HCT116 (cell line): ENCODE measurements at regions not wholly inside any gene's neighbourhood (a gene's known extent, or its start where the extent isn't known, plus 50 kb on each side); places are given as distances from the start of the nearest gene placed in this dataset.

ENCODE experiments used
- ATAC-seq: fragments of 200-7000 bp; cut with Tn5 transposase; 2 replicates; pipeline ENCODE4 v1.9.1; 2020; ENCODE audit warnings: mild to moderate bottlenecking, moderate library complexity
- BruUV-seq: library from RNA; stranded (reverse); fragments of 400-500 nt; replicated peaks from 2 replicates; lab custom pipeline; 2021; lab: Mats Ljungman, UMichigan
- CTCF ChIA-PET: fragments of 300-600 bp; sonication (Branson Sonifier 250); formaldehyde crosslinking; loops from one replicate; lab custom pipeline; 2021; ENCODE audit warnings: antibody characterized with exemption; lab: Charles Lee
- POLR2A ChIA-PET: fragments of 300-600, 350-600 bp; sonication (Branson Sonifier 250); formaldehyde crosslinking; loops from one replicate; lab custom pipeline; 2021; ENCODE audit warnings: antibody characterized with exemption; lab: Charles Lee
- RAD21 ChIA-PET, 2 experiments: fragments of 300-600 bp; sonication (Branson Sonifier 250); formaldehyde crosslinking; loops; one replicate each; lab custom pipeline; 2023; ENCODE audit warnings: low total read pairs in 2 of 2; ENCODE audit not compliant: uncharacterized antibody in 2 of 2, unreplicated experiment in 2 of 2, low non-redundant PET in 1 of 2; lab: Charles Lee
- DNase-seq: peaks from one replicate; pipeline ENCODE4 v3.0.0-alpha.2; 2010; ENCODE audit warnings: low read depth, low spot score
- H2AFZ ChIP-seq: fragments of 200-600 bp; shearing (Covaris generic), sonication (generic); 2 replicates; pipeline ENCODE4 v1.6.1; 2017; ENCODE audit warnings: low read depth, mixed run types, mixed read lengths, antibody characterized with exemption, low read length; ENCODE audit not compliant: poor library complexity, severe bottlenecking
- H3K27ac ChIP-seq: 2 replicates; pipeline ENCODE4 v1.5.1; 2012; ENCODE audit warnings: low read depth, low read length
- H3K27me3 ChIP-seq: fragments of 200-600 bp; sonication (generic); 2 replicates; pipeline ENCODE4 v1.6.1; 2016; ENCODE audit warnings: mixed run types, low read length, mixed read lengths; ENCODE audit not compliant: insufficient read depth
- H3K36me3 ChIP-seq, 2 experiments: fragments of 200-500 bp in 1 of 2; fragments of 200-600 bp in 1 of 2; sonication (Bioruptor generic) in 1 of 2; sonication (generic) in 1 of 2; 2 replicates each; pipeline versions ENCODE4 v1.5.1 to v1.6.1; 2014 to 2016; ENCODE audit warnings: low read length in 2 of 2, inconsistent platforms in 1 of 2, mixed read lengths in 1 of 2, mixed run types in 1 of 2; ENCODE audit not compliant: insufficient read depth in 2 of 2, control insufficient read depth in 1 of 2
- H3K4me1 ChIP-seq, 2 experiments: fragments of 200-600 bp in 1 of 2; sonication (generic) in 1 of 2; 2 replicates each; pipeline versions ENCODE4 v1.5.1 to v1.6.1; 2012 to 2017; ENCODE audit warnings: low read length in 2 of 2, inconsistent platforms in 1 of 2, mild to moderate bottlenecking in 1 of 2, mixed read lengths in 1 of 2, mixed run types in 1 of 2, moderate library complexity in 1 of 2; ENCODE audit not compliant: insufficient read depth in 2 of 2, control insufficient read depth in 1 of 2
- H3K4me2 ChIP-seq: fragments of 200-600 bp; sonication (generic); 2 replicates; pipeline ENCODE4 v1.6.1; 2017; ENCODE audit warnings: mixed run types, low read length, mixed read lengths
- H3K4me3 ChIP-seq, 2 experiments: fragments of 200-600 bp in 1 of 2; sonication (generic) in 1 of 2; replicated peaks in 1 of 2; 2 replicates each; pipeline ENCODE4 v1.5.1; 2011 to 2016; ENCODE audit warnings: low read length in 2 of 2, control low read depth in 1 of 2, low read depth in 1 of 2, mild to moderate bottlenecking in 1 of 2, mixed read lengths in 1 of 2, mixed run types in 1 of 2
- H3K79me2 ChIP-seq: fragments of 200-600 bp; sonication (generic); 2 replicates; pipeline ENCODE4 v1.6.1; 2017; ENCODE audit warnings: mild to moderate bottlenecking, mixed run types, low read length, moderate library complexity, mixed read lengths; ENCODE audit not compliant: insufficient read depth
- H3K9ac ChIP-seq: fragments of 200-600 bp; sonication (generic); 2 replicates; pipeline ENCODE4 v1.6.1; 2016; ENCODE audit warnings: low read length, mixed read lengths
- H3K9me2 ChIP-seq: fragments of 200-600 bp; sonication (generic), shearing (Covaris generic); 2 replicates; pipeline ENCODE4 v1.6.1; 2017; ENCODE audit warnings: mixed run types, mild to moderate bottlenecking, moderate library complexity; ENCODE audit not compliant: insufficient read depth
- H3K9me3 ChIP-seq, 2 experiments: fragments of 200-500 bp in 1 of 2; fragments of 200-600 bp in 1 of 2; sonication (Bioruptor generic) in 1 of 2; sonication (generic) in 1 of 2; 2 replicates each; pipeline ENCODE4 v1.6.1; 2014 to 2017; ENCODE audit warnings: low read length in 2 of 2, mixed read lengths in 2 of 2, inconsistent platforms in 1 of 2, low read depth in 1 of 2, mild to moderate bottlenecking in 1 of 2, mixed run types in 1 of 2, moderate library complexity in 1 of 2; ENCODE audit not compliant: control insufficient read depth in 1 of 2, insufficient read depth in 1 of 2
- H4K20me1 ChIP-seq: fragments of 200-600 bp; sonication (generic), shearing (Covaris generic); 2 replicates; pipeline ENCODE4 v1.6.1; 2017; ENCODE audit warnings: mixed run types, mild to moderate bottlenecking, moderate library complexity; ENCODE audit not compliant: insufficient read depth
- EGR1 ChIP-seq: IDR thresholded peaks from 2 replicates; pipeline ENCODE4 v1.6.1; 2012; ENCODE audit warnings: low read depth
- ELF1 ChIP-seq: IDR thresholded peaks from 2 replicates; pipeline ENCODE4 v1.6.1; 2012; ENCODE audit warnings: low read depth, borderline replicate concordance
- EZH2 ChIP-seq: fragments of 200-600 bp; sonication (generic); IDR thresholded peaks from 2 replicates; pipeline ENCODE4 v1.6.1; 2017; ENCODE audit warnings: antibody characterized with exemption, mixed run types
- FOSL1 ChIP-seq: IDR thresholded peaks from 2 replicates; pipeline ENCODE4 v1.6.1; 2012; ENCODE audit warnings: low read depth
- JUND ChIP-seq: IDR thresholded peaks from 2 replicates; pipeline ENCODE4 v1.6.1; 2012
- RAD21 ChIP-seq: IDR thresholded peaks from 2 replicates; pipeline ENCODE4 v1.6.1; 2012; ENCODE audit warnings: low read depth, mild to moderate bottlenecking
- TCF7L2 ChIP-seq: IDR thresholded peaks from 2 replicates; pipeline ENCODE4 v1.7.0; 2011; ENCODE audit warnings: borderline replicate concordance, inconsistent platforms; ENCODE audit not compliant: insufficient read depth, insufficient read length; ENCODE audit errors: extremely low read depth
- YY1 ChIP-seq: IDR thresholded peaks from 2 replicates; pipeline ENCODE4 v1.6.1; 2011; ENCODE audit warnings: low read length, low read depth, moderate library complexity, mild to moderate bottlenecking; ENCODE audit not compliant: insufficient replicate concordance; ENCODE audit errors: extremely low read depth
- ZFX ChIP-seq: fragments of 450-650 bp; IDR thresholded peaks from 2 replicates; pipeline ENCODE4 v1.6.1; 2017
- intact Hi-C: fragments of 100-400 bp; cut with micrococcal nuclease; formaldehyde crosslinking; loops from 2 replicates; pipeline ENCODE4 v1.10.0; 2022
- TF ChIP-seq, protein P1 (sequence below): IDR thresholded peaks from 2 replicates; pipeline ENCODE4 v1.6.1; 2011; ENCODE audit warnings: mild to moderate bottlenecking, low read length, moderate library complexity; ENCODE audit not compliant: insufficient replicate concordance; ENCODE audit errors: extremely low read depth

- TF ChIP-seq FOSL1 (no peak), TCF7L2 (no peak), YY1 (no peak), EZH2 (no peak)
- TF ChIP-seq, protein P1, sequence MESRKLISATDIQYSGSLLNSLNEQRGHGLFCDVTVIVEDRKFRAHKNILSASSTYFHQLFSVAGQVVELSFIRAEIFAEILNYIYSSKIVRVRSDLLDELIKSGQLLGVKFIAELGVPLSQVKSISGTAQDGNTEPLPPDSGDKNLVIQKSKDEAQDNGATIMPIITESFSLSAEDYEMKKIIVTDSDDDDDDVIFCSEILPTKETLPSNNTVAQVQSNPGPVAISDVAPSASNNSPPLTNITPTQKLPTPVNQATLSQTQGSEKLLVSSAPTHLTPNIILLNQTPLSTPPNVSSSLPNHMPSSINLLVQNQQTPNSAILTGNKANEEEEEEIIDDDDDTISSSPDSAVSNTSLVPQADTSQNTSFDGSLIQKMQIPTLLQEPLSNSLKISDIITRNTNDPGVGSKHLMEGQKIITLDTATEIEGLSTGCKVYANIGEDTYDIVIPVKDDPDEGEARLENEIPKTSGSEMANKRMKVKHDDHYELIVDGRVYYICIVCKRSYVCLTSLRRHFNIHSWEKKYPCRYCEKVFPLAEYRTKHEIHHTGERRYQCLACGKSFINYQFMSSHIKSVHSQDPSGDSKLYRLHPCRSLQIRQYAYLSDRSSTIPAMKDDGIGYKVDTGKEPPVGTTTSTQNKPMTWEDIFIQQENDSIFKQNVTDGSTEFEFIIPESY: no peak
- Histone ChIP-seq H3K4me1 (no peaks in the 10 kb centered on the region), H3K27ac (no peak overlapping the region), H3K4me2 (no peak overlapping the region), H3K4me3 (no peak overlapping the region), H3K36me3 (no peaks in the 10 kb centered on the region), H3K9me2 (no peaks in the 10 kb centered on the region), H4K20me1 (no peaks in the 10 kb centered on the region), H3K9me3 (no peaks in the 10 kb centered on the region), H3K9ac (no peak overlapping the region), H2AFZ (no peak overlapping the region), H3K27me3 (no peaks in the 10 kb centered on the region), H3K79me2 (no peaks in the 10 kb centered on the region)
- ChIA-PET POLR2A (no interaction called here), RAD21 (no interaction called here), CTCF (no interaction called here)
- BruUV-seq: no TSS peak
- no peak for DNase-seq
- intact Hi-C loops: no loop called here
- ATAC-seq: no peak
Measured at GRCh38 chr15:69505956-69506556, 53.4 kb downstream of the RPLP1 start.

DNA sequence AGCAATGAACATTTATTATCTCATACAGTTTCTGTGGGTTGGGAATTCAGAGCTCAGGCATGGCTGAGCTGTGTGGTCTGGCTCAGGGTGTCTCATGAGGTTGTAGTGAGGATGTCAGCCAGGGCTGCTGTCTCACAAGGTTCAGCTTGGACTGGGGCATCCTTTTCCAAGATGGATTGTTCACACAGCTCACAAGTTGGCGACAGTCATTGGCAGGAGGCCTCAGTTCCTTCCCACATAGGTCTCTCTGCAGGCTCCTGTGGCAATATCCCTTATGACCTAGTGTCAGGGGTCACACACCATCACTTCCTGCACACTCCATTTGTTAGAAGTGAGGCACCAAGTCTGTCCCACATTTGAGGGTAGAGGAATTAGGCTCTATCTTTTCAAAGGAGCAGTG lies 56.0 kb downstream of the RPLP1 start:
- Histone ChIP-seq H4K20me1 (no peaks in the 10 kb centered on the region), H3K9ac (no peak overlapping the region), H3K4me3 (no peak overlapping the region), H3K27ac (no peak overlapping the region), H3K79me2 (no peaks in the 10 kb centered on the region), H3K36me3 (no peaks in the 10 kb centered on the region), H2AFZ (no peak overlapping the region), H3K9me2 (no peaks in the 10 kb centered on the region), H3K4me2 (no peak overlapping the region), H3K27me3 (no peaks in the 10 kb centered on the region), H3K4me1 (no peaks in the 10 kb centered on the region), H3K9me3 (no peaks in the 10 kb centered on the region)
- ChIA-PET POLR2A (no interaction called here), RAD21 (no interaction called here), CTCF (no interaction called here)
- ATAC-seq: no peak
- DNase-seq: no peak
- intact Hi-C loops: no loop called here
- no peak for TF ChIP-seq ELF1
- no peak for TF ChIP-seq EGR1
- TF ChIP-seq FOSL1: no peak
- no peak for TF ChIP-seq RAD21
- no peak for TF ChIP-seq ZFX
- TF ChIP-seq TCF7L2: no peak
- TF ChIP-seq JUND: no peak
- no TSS peak for BruUV-seq
